ENCODE measurements at regions not wholly inside any gene's neighbourhood (a gene's known extent, or its start where the extent isn't known, plus 50 kb on each side); places are given as distances from the start of the nearest gene placed in this dataset.

DNA sequence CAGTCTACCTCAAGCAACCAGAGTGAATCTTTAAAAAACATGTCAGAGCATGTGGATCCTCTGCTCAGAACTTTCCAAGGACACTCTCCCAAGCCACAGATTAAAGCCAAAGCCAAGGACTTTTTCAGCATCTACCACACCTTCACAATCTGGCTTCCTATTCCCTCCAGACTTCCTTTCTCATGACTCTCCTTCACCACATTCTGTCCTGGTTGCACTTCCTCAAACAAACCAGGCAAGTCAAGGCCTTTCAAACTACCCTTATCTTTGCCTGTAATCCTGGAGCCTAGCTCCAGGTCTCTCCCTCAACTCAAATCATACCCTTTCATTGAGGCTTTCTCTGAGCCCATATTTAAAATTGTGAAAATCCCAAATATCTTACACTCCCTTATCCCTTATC is 191.6 kb upstream of the GALNTL6 start:
- peaks cover 4% of the 10 kb centered on the region; the same call in 1 of the 2 replicates for H3K36me3 Mint-ChIP-seq (ENCODE audit: low read depth)
- H3K4me1 Mint-ChIP-seq (ENCODE audit: low read depth) = no peaks in the 10 kb centered on the region
- H3K4me3 Mint-ChIP-seq = no peak overlapping the region
- no peak overlapping the region for H3K27ac Mint-ChIP-seq
- no peak for DNase-seq
- peaks cover 2% of the 10 kb centered on the region for H3K27me3 Mint-ChIP-seq (ENCODE audit: insufficient read depth)
- TF ChIP-seq, protein P1, sequence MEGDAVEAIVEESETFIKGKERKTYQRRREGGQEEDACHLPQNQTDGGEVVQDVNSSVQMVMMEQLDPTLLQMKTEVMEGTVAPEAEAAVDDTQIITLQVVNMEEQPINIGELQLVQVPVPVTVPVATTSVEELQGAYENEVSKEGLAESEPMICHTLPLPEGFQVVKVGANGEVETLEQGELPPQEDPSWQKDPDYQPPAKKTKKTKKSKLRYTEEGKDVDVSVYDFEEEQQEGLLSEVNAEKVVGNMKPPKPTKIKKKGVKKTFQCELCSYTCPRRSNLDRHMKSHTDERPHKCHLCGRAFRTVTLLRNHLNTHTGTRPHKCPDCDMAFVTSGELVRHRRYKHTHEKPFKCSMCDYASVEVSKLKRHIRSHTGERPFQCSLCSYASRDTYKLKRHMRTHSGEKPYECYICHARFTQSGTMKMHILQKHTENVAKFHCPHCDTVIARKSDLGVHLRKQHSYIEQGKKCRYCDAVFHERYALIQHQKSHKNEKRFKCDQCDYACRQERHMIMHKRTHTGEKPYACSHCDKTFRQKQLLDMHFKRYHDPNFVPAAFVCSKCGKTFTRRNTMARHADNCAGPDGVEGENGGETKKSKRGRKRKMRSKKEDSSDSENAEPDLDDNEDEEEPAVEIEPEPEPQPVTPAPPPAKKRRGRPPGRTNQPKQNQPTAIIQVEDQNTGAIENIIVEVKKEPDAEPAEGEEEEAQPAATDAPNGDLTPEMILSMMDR (IDR thresholded peaks at IDR 0.05) = no peak
- peaks cover 18% of the 10 kb centered on the region for H3K9me3 Mint-ChIP-seq

DNA sequence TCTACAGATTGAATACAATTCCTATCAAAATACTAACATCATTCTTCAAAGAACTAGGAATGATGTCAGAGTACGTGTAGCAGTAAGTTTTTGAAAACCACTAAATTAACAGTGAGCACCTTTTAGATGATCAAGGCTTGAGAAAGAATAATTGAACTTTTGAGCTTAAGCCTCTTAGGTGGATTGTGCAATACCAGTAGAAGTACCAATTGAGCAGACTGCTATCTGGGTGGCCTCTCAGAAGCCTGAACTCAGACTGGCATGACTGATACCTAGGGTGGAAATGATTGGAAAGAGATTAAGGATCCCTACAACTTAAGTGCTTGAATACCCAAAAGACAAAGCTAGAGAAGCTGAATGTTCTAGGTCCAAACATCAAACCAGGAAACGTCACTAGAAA is 200.3 kb upstream of the GALNTL6 start:
- Mint-ChIP-seq H3K9me3 (peaks cover 38% of the 10 kb centered on the region), H3K27ac (no peak overlapping the region), H3K4me1 (ENCODE audit: low read depth) (no peaks in the 10 kb centered on the region), H3K36me3 (ENCODE audit: low read depth) (peaks cover under 1% of the 10 kb centered on the region; the same call in 1 of the 2 replicates), H3K27me3 (ENCODE audit: insufficient read depth) (no peaks in the 10 kb centered on the region; the same call in 1 of the 2 replicates), H3K4me3 (no peak overlapping the region)
- DNase-seq = no peak
- TF ChIP-seq, protein P1 (IDR thresholded peaks at IDR 0.05) = no peak

DNA sequence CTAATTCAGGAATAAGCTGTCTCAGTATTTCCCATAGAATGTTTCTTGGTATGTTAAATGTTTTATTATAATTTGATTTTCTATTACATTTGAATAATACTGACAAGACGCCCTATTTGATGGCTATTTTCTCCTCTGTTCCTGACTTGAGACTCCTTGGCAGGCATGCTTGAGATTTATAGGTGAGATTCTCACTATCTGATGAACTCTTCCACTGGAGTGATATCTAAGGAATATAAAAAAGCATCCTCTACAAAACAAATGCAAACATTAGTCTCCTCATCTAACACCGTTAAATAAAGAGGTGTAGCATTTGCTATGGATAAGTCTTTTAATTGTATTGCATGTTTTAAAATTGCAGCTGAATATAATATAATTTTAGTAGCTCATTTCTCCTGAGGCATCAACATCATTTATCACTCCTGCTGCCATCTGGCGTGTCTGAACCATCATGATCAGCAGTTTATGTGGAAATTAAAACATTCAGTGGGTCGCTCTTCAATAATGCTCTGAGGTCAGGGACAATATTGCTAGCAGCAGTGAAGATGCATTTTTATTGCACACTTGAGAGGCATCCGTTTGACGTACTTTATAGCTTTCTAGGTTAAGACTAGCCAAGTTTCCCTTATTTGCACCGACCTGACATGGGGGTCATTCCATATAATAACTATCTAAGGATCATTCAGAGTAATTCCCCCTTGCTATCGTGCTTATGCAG is 210.4 kb upstream of the GALNTL6 start:
- Mint-ChIP-seq H3K36me3 (ENCODE audit: low read depth) (peaks cover 3% of the 10 kb centered on the region; the same call in 1 of the 2 replicates), H3K4me3 (no peak overlapping the region), H3K27me3 (ENCODE audit: insufficient read depth) (no peaks in the 10 kb centered on the region; the same call in 1 of the 2 replicates), H3K9me3 (peaks cover 12% of the 10 kb centered on the region), H3K4me1 (ENCODE audit: low read depth) (no peaks in the 10 kb centered on the region), H3K27ac (no peak overlapping the region)
- DNase-seq = no peak
- TF ChIP-seq, protein P1 (IDR thresholded peaks at IDR 0.05) = no peak

DNA sequence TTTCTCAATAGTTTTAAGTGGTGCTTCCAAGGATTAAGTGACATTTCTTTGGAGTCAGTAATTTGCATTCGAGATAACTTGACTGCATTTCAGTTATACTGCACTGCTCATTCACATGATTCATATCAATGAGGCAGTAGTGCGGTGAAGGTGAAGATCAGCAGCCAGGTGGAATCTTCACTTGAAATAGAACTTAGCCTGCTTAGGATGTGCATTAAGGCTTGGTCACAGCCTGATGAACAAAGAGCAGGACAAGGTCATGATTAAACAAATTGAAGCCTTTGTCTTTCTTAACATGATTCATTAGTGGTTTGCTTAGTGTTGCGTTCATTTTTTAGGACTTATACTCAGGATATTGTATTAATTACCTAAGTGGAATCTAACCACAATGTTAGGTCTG is 212.1 kb upstream of the GALNTL6 start:
- no peak for DNase-seq
- TF ChIP-seq, protein P1 (IDR thresholded peaks at IDR 0.05) = no peak
- Mint-ChIP-seq H3K9me3 (peaks cover 10% of the 10 kb centered on the region), H3K36me3 (ENCODE audit: low read depth) (no peaks in the 10 kb centered on the region), H3K27me3 (ENCODE audit: insufficient read depth) (no peaks in the 10 kb centered on the region; the same call in 1 of the 2 replicates), H3K27ac (no peak overlapping the region), H3K4me1 (ENCODE audit: low read depth) (no peaks in the 10 kb centered on the region), H3K4me3 (no peak overlapping the region)

DNA sequence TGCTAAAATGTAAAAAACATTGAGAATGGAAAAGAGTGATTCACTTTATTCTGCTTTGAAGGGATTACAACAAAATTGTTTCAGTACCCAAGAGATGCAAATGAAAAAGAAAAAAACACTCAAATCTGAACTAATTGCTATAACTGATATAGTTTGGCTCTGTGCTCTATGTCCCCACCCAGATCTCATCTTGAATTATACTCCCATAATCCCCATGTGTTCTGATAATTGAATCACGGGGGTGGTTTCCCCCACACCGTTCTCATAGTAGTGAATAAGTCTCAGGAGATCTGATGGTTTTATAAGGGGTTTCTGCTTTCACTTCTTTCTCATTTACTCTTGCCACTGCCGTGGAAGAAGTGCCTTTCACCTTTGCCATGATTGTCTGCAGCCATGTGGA is 213.6 kb upstream of the GALNTL6 start:
- H3K9me3 Mint-ChIP-seq = peaks cover 10% of the 10 kb centered on the region
- DNase-seq = no peak
- H3K36me3 Mint-ChIP-seq (ENCODE audit: low read depth) = no peaks in the 10 kb centered on the region
- TF ChIP-seq, protein P1 (IDR thresholded peaks at IDR 0.05) = no peak
- no peaks in the 10 kb centered on the region; the same call in 1 of the 2 replicates for H3K27me3 Mint-ChIP-seq (ENCODE audit: insufficient read depth)
- no peak overlapping the region for H3K27ac Mint-ChIP-seq
- H3K4me1 Mint-ChIP-seq (ENCODE audit: low read depth) = no peaks in the 10 kb centered on the region
- no peak overlapping the region for H3K4me3 Mint-ChIP-seq

Measured in HFFc6 (cell line).